Adrenal gland (tissue), 9 donors: ENCODE measurements at regions not wholly inside any gene's neighbourhood (a gene's known extent, or its start where the extent isn't known, plus 50 kb on each side); places are given as distances from the start of the nearest gene placed in this dataset.

Source experiments
- DNase-seq, 7 donors: peaks; one replicate each; pipeline ENCODE4 v3.0.0-alpha.2; 2019 to 2020
- H3K27ac ChIP-seq, 5 donors: fragments of 200-600 bp; sonication (generic) in 4 of 5; 1 replicate in 3 of 5; 2 replicates in 2 of 5; pipeline versions ENCODE4 v1.5.1 to v1.8.0; 2016 to 2020; ENCODE audit warnings: mild to moderate bottlenecking in 1 of 5
- H3K27me3 ChIP-seq: fragments of 200-600 bp; 2 replicates; pipeline ENCODE4 v1.8.0; 2021
- H3K36me3 ChIP-seq, 2 donors: fragments of 200-600 bp; replicated peaks in 1 of 2; 1 replicate in 1 of 2; 2 replicates in 1 of 2; pipeline versions ENCODE4 v1.5.1 to v1.8.0; 2018 to 2022
- H3K4me1 ChIP-seq, 2 donors: fragments of 200-600 bp; replicated peaks in 1 of 2; 1 replicate in 1 of 2; 2 replicates in 1 of 2; pipeline versions ENCODE4 v1.5.1 to v1.8.0; 2018 to 2021
- H3K4me3 ChIP-seq, 4 donors: fragments of 200-600 bp; sonication (generic) in 3 of 4; one replicate each; pipeline ENCODE4 v1.5.1; 2016 to 2018
- H3K9me3 ChIP-seq, 3 donors: fragments of 200-600 bp; sonication (generic) in 1 of 3; replicated peaks in 1 of 3; 1 replicate in 2 of 3; 2 replicates in 1 of 3; pipeline versions ENCODE4 v1.5.1 to v1.8.0; 2016 to 2021
- CTCF ChIP-seq, 6 experiments: fragments of 450-650 bp in 4 of 6; fragments of 200-600 bp in 2 of 6; sonication (generic) in 1 of 6; IDR thresholded peaks; 1 replicate in 5 of 6; 2 replicates in 1 of 6; pipeline versions ENCODE4 v1.5.1 to v1.8.0; 2016 to 2021; ENCODE audit warnings: antibody characterized with exemption in 6 of 6, mild to moderate bottlenecking in 2 of 6, moderate library complexity in 1 of 6
- POLR2A ChIP-seq, 2 donors: fragments of 450-650 bp; IDR thresholded peaks; one replicate each; pipeline ENCODE4 v1.6.1; 2017; ENCODE audit warnings: antibody characterized with exemption in 2 of 2, mild to moderate bottlenecking in 2 of 2, moderate library complexity in 1 of 2
- WGBS, 4 donors: extraction: QIAGEN DNeasy Blood & Tissue Kit in 2 of 4; methylation state at CpG; one replicate each; pipeline versions ENCODE4 v1.1.5 to v1.1.7; 2013 to 2017; 5-methylcytosine and 5-hydroxymethylcytosine counted together
- intact Hi-C, 2 donors: fragments of 100-400 bp; cut with DNase I; formaldehyde crosslinking; loops; one replicate each; pipeline versions ENCODE4 v1.14.1 to v1.15.0; 2022 to 2023
- donor health status: healthy with polysubstance abuse.
- donor health status: Bipolar disorder and iron deficiency.
- donor health status: DM: yes; HTN: yes; CAD: no.
- donor health status: DM: no; HTN: no; CAD: no.
- donor health status: DM: no; HTN: no; CAD: no.

GRCh38 chr2:217481577-217481976 is 521.2 kb downstream of the TNS1 start:
- H3K27me3 ChIP-seq: no peaks in the 10 kb centered on the region
- no peak overlapping the region for H3K4me3 ChIP-seq
- TF ChIP-seq CTCF (IDR thresholded peaks at IDR 0.05) (no peak), POLR2A (IDR thresholded peaks at IDR 0.05) (no peak)
- H3K27ac ChIP-seq: no peak overlapping the region
- no peaks in the 10 kb centered on the region for H3K36me3 ChIP-seq
- no peaks in the 10 kb centered on the region for H3K4me1 ChIP-seq
- no peaks in the 10 kb centered on the region for H3K9me3 ChIP-seq
- WGBS, 4 donors: 86 to 92% (median 92%) methylated on average over 1 of the region's 1 CpG
- no peak for DNase-seq
- intact Hi-C loops: no loop called here

GRCh38 chr2:217479566-217479965 is 523.2 kb downstream of the TNS1 start:
- no peaks in the 10 kb centered on the region for H3K9me3 ChIP-seq
- intact Hi-C loops: no loop called here
- no peaks in the 10 kb centered on the region for H3K4me1 ChIP-seq
- no peak overlapping the region for H3K4me3 ChIP-seq
- H3K36me3 ChIP-seq: no peaks in the 10 kb centered on the region
- DNase-seq: no peak
- WGBS, 4 donors: 59 to 89% (median 83%) methylated on average over 4 of the region's 4 CpGs
- TF ChIP-seq POLR2A (IDR thresholded peaks at IDR 0.05) (no peak), CTCF (IDR thresholded peaks at IDR 0.05) (no peak)
- H3K27me3 ChIP-seq: no peaks in the 10 kb centered on the region
- H3K27ac ChIP-seq: no peak overlapping the region

GRCh38 chr2:217478831-217479455 is 523.9 kb downstream of the TNS1 start:
- 71 to 84% (median 78%) methylated on average over 8 to 9 of the region's 9 CpGs for WGBS, 4 donors
- intact Hi-C loops: no loop called here
- TF ChIP-seq CTCF (IDR thresholded peaks at IDR 0.05) (no peak), POLR2A (IDR thresholded peaks at IDR 0.05) (no peak)
- Histone ChIP-seq H3K9me3 (no peaks in the 10 kb centered on the region), H3K27me3 (no peaks in the 10 kb centered on the region), H3K27ac (no peak overlapping the region), H3K4me3 (no peak overlapping the region), H3K36me3 (no peaks in the 10 kb centered on the region), H3K4me1 (no peaks in the 10 kb centered on the region)
- peak in 1 of 7 donors; percentile 52 for DNase-seq

GRCh38 chr2:217477583-217477982 is 525.2 kb downstream of the TNS1 start:
- Histone ChIP-seq H3K27me3 (no peaks in the 10 kb centered on the region), H3K4me3 (no peak overlapping the region), H3K36me3 (no peaks in the 10 kb centered on the region), H3K27ac (no peak overlapping the region), H3K4me1 (no peaks in the 10 kb centered on the region), H3K9me3 (no peaks in the 10 kb centered on the region)
- no peak for DNase-seq
- TF ChIP-seq CTCF (IDR thresholded peaks at IDR 0.05) (no peak), POLR2A (IDR thresholded peaks at IDR 0.05) (no peak)
- intact Hi-C loops: no loop called here
